HCT116 (cell line): ENCODE measurements at regions not wholly inside any gene's neighbourhood (a gene's known extent, or its start where the extent isn't known, plus 50 kb on each side); places are given as distances from the start of the nearest gene placed in this dataset.

ENCODE experiments used
- ATAC-seq: fragments of 200-7000 bp; cut with Tn5 transposase; 2 replicates; pipeline ENCODE4 v1.9.1; 2020; ENCODE audit warnings: mild to moderate bottlenecking, moderate library complexity
- BruUV-seq: library from RNA; stranded (reverse); fragments of 400-500 nt; replicated peaks from 2 replicates; lab custom pipeline; 2021; lab: Mats Ljungman, UMichigan
- CTCF ChIA-PET: fragments of 300-600 bp; sonication (Branson Sonifier 250); formaldehyde crosslinking; loops from one replicate; lab custom pipeline; 2021; ENCODE audit warnings: antibody characterized with exemption; lab: Charles Lee
- POLR2A ChIA-PET: fragments of 300-600, 350-600 bp; sonication (Branson Sonifier 250); formaldehyde crosslinking; loops from one replicate; lab custom pipeline; 2021; ENCODE audit warnings: antibody characterized with exemption; lab: Charles Lee
- RAD21 ChIA-PET, 2 experiments: fragments of 300-600 bp; sonication (Branson Sonifier 250); formaldehyde crosslinking; loops; one replicate each; lab custom pipeline; 2023; ENCODE audit warnings: low total read pairs in 2 of 2; ENCODE audit not compliant: uncharacterized antibody in 2 of 2, unreplicated experiment in 2 of 2, low non-redundant PET in 1 of 2; lab: Charles Lee
- DNase-seq: peaks from one replicate; pipeline ENCODE4 v3.0.0-alpha.2; 2010; ENCODE audit warnings: low read depth, low spot score
- H2AFZ ChIP-seq: fragments of 200-600 bp; shearing (Covaris generic), sonication (generic); 2 replicates; pipeline ENCODE4 v1.6.1; 2017; ENCODE audit warnings: low read depth, mixed run types, mixed read lengths, antibody characterized with exemption, low read length; ENCODE audit not compliant: poor library complexity, severe bottlenecking
- H3K27ac ChIP-seq: 2 replicates; pipeline ENCODE4 v1.5.1; 2012; ENCODE audit warnings: low read depth, low read length
- H3K27me3 ChIP-seq: fragments of 200-600 bp; sonication (generic); 2 replicates; pipeline ENCODE4 v1.6.1; 2016; ENCODE audit warnings: mixed run types, low read length, mixed read lengths; ENCODE audit not compliant: insufficient read depth
- H3K36me3 ChIP-seq, 2 experiments: fragments of 200-500 bp in 1 of 2; fragments of 200-600 bp in 1 of 2; sonication (Bioruptor generic) in 1 of 2; sonication (generic) in 1 of 2; 2 replicates each; pipeline versions ENCODE4 v1.5.1 to v1.6.1; 2014 to 2016; ENCODE audit warnings: low read length in 2 of 2, inconsistent platforms in 1 of 2, mixed read lengths in 1 of 2, mixed run types in 1 of 2; ENCODE audit not compliant: insufficient read depth in 2 of 2, control insufficient read depth in 1 of 2
- H3K4me1 ChIP-seq, 2 experiments: fragments of 200-600 bp in 1 of 2; sonication (generic) in 1 of 2; 2 replicates each; pipeline versions ENCODE4 v1.5.1 to v1.6.1; 2012 to 2017; ENCODE audit warnings: low read length in 2 of 2, inconsistent platforms in 1 of 2, mild to moderate bottlenecking in 1 of 2, mixed read lengths in 1 of 2, mixed run types in 1 of 2, moderate library complexity in 1 of 2; ENCODE audit not compliant: insufficient read depth in 2 of 2, control insufficient read depth in 1 of 2
- H3K4me2 ChIP-seq: fragments of 200-600 bp; sonication (generic); 2 replicates; pipeline ENCODE4 v1.6.1; 2017; ENCODE audit warnings: mixed run types, low read length, mixed read lengths
- H3K4me3 ChIP-seq, 2 experiments: fragments of 200-600 bp in 1 of 2; sonication (generic) in 1 of 2; replicated peaks in 1 of 2; 2 replicates each; pipeline ENCODE4 v1.5.1; 2011 to 2016; ENCODE audit warnings: low read length in 2 of 2, control low read depth in 1 of 2, low read depth in 1 of 2, mild to moderate bottlenecking in 1 of 2, mixed read lengths in 1 of 2, mixed run types in 1 of 2
- H3K79me2 ChIP-seq: fragments of 200-600 bp; sonication (generic); 2 replicates; pipeline ENCODE4 v1.6.1; 2017; ENCODE audit warnings: mild to moderate bottlenecking, mixed run types, low read length, moderate library complexity, mixed read lengths; ENCODE audit not compliant: insufficient read depth
- H3K9ac ChIP-seq: fragments of 200-600 bp; sonication (generic); 2 replicates; pipeline ENCODE4 v1.6.1; 2016; ENCODE audit warnings: low read length, mixed read lengths
- H3K9me2 ChIP-seq: fragments of 200-600 bp; sonication (generic), shearing (Covaris generic); 2 replicates; pipeline ENCODE4 v1.6.1; 2017; ENCODE audit warnings: mixed run types, mild to moderate bottlenecking, moderate library complexity; ENCODE audit not compliant: insufficient read depth
- H3K9me3 ChIP-seq, 2 experiments: fragments of 200-500 bp in 1 of 2; fragments of 200-600 bp in 1 of 2; sonication (Bioruptor generic) in 1 of 2; sonication (generic) in 1 of 2; 2 replicates each; pipeline ENCODE4 v1.6.1; 2014 to 2017; ENCODE audit warnings: low read length in 2 of 2, mixed read lengths in 2 of 2, inconsistent platforms in 1 of 2, low read depth in 1 of 2, mild to moderate bottlenecking in 1 of 2, mixed run types in 1 of 2, moderate library complexity in 1 of 2; ENCODE audit not compliant: control insufficient read depth in 1 of 2, insufficient read depth in 1 of 2
- H4K20me1 ChIP-seq: fragments of 200-600 bp; sonication (generic), shearing (Covaris generic); 2 replicates; pipeline ENCODE4 v1.6.1; 2017; ENCODE audit warnings: mixed run types, mild to moderate bottlenecking, moderate library complexity; ENCODE audit not compliant: insufficient read depth
- CBX3 ChIP-seq: IDR thresholded peaks from 2 replicates; pipeline ENCODE4 v1.6.1; 2012; ENCODE audit warnings: low read depth
- CEBPB ChIP-seq: IDR thresholded peaks from 2 replicates; pipeline ENCODE4 v1.6.1; 2012; ENCODE audit warnings: low read depth
- EGR1 ChIP-seq: IDR thresholded peaks from 2 replicates; pipeline ENCODE4 v1.6.1; 2012; ENCODE audit warnings: low read depth
- ELF1 ChIP-seq: IDR thresholded peaks from 2 replicates; pipeline ENCODE4 v1.6.1; 2012; ENCODE audit warnings: low read depth, borderline replicate concordance
- FOSL1 ChIP-seq: IDR thresholded peaks from 2 replicates; pipeline ENCODE4 v1.6.1; 2012; ENCODE audit warnings: low read depth
- JUND ChIP-seq: IDR thresholded peaks from 2 replicates; pipeline ENCODE4 v1.6.1; 2012
- POLR2A ChIP-seq: IDR thresholded peaks from 2 replicates; pipeline ENCODE4 v1.7.0; 2011; ENCODE audit warnings: borderline replicate concordance; ENCODE audit not compliant: insufficient read depth, insufficient read length; ENCODE audit errors: extremely low read depth
- POLR2AphosphoS5 ChIP-seq: IDR thresholded peaks from 2 replicates; pipeline ENCODE4 v1.6.1; 2011; ENCODE audit warnings: mild to moderate bottlenecking, low read depth, low read length, moderate library complexity
- RAD21 ChIP-seq: IDR thresholded peaks from 2 replicates; pipeline ENCODE4 v1.6.1; 2012; ENCODE audit warnings: low read depth, mild to moderate bottlenecking
- SIN3A ChIP-seq: IDR thresholded peaks from 2 replicates; pipeline ENCODE4 v1.6.1; 2012; ENCODE audit warnings: low read depth
- SP1 ChIP-seq: IDR thresholded peaks from 2 replicates; pipeline ENCODE4 v1.6.1; 2012; ENCODE audit warnings: low read depth
- SRF ChIP-seq: IDR thresholded peaks from 2 replicates; pipeline ENCODE4 v1.6.1; 2012; ENCODE audit warnings: low read depth
- TCF7L2 ChIP-seq: IDR thresholded peaks from 2 replicates; pipeline ENCODE4 v1.7.0; 2011; ENCODE audit warnings: borderline replicate concordance, inconsistent platforms; ENCODE audit not compliant: insufficient read depth, insufficient read length; ENCODE audit errors: extremely low read depth
- YY1 ChIP-seq: IDR thresholded peaks from 2 replicates; pipeline ENCODE4 v1.6.1; 2011; ENCODE audit warnings: low read length, low read depth, moderate library complexity, mild to moderate bottlenecking; ENCODE audit not compliant: insufficient replicate concordance; ENCODE audit errors: extremely low read depth
- ZFX ChIP-seq: fragments of 450-650 bp; IDR thresholded peaks from 2 replicates; pipeline ENCODE4 v1.6.1; 2017
- ZNF274 ChIP-seq: fragments of 200-500 bp; sonication (Bioruptor generic); IDR thresholded peaks from 2 replicates; pipeline ENCODE4 v1.6.1; 2014; ENCODE audit warnings: mild to moderate bottlenecking, low read depth, low read length, inconsistent platforms
- intact Hi-C: fragments of 100-400 bp; cut with micrococcal nuclease; formaldehyde crosslinking; loops from 2 replicates; pipeline ENCODE4 v1.10.0; 2022
- TF ChIP-seq, protein P1 (sequence below), 3 experiments: fragments of 200-600 bp in 1 of 3; sonication (generic) in 1 of 3; IDR thresholded peaks in 2 of 3; conservative IDR thresholded peaks in 1 of 3; 2 replicates each; pipeline ENCODE4 v1.5.1; 2012 to 2017; ENCODE audit warnings: low read depth in 2 of 3, low read length in 2 of 3, antibody characterized with exemption in 1 of 3, borderline replicate concordance in 1 of 3, control low read depth in 1 of 3, mild to moderate bottlenecking in 1 of 3, mixed read lengths in 1 of 3, mixed run types in 1 of 3, moderate library complexity in 1 of 3; ENCODE audit not compliant: insufficient read depth in 1 of 3
- TF ChIP-seq, protein P2 (sequence below): IDR thresholded peaks from 2 replicates; pipeline ENCODE4 v1.6.1; 2012; ENCODE audit warnings: low read depth
- TF ChIP-seq, protein P3 (sequence below): IDR thresholded peaks from 2 replicates; pipeline ENCODE4 v1.6.1; 2012
- TF ChIP-seq, protein P4 (sequence below): IDR thresholded peaks from 2 replicates; pipeline ENCODE4 v1.6.1; 2012

DNA sequence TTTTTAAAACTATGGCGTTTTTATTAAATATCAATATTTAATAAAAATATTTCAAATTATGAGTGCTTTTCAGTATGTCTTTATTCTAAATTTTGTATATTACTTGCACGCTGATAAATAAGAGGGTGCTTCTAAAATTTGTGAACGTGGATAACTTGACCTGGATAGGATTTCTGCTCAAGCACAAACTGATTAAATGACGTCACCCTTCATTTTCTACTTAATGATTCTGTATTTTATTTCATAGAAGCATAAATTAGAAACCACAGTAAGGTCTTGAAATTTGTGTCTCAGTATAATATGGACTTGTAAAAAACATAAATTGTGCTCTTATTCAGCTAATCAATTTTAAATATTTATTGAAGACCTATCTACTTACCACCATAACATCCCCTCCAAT is 903.7 kb downstream of the ROBO2 start:
- no peaks in the 10 kb centered on the region for H3K4me1 ChIP-seq
- BruUV-seq = no TSS peak
- H4K20me1 ChIP-seq = no peaks in the 10 kb centered on the region
- DNase-seq (no peak), ATAC-seq (no peak)
- no peak overlapping the region for H3K9ac ChIP-seq
- no peaks in the 10 kb centered on the region for H3K79me2 ChIP-seq
- CTCF ChIA-PET = no interaction called here
- no peaks in the 10 kb centered on the region for H3K9me2 ChIP-seq
- intact Hi-C loops = no loop called here
- no peaks in the 10 kb centered on the region for H3K36me3 ChIP-seq
- H3K9me3 ChIP-seq = peaks cover 8 to 26% of the 10 kb centered on the region in 2 experiments; a peak in 3 of 4 replicates
- no peak overlapping the region for H3K4me2 ChIP-seq
- H2AFZ ChIP-seq = no peak overlapping the region
- RAD21 ChIA-PET = no interaction called here
- TF ChIP-seq, protein P1, sequence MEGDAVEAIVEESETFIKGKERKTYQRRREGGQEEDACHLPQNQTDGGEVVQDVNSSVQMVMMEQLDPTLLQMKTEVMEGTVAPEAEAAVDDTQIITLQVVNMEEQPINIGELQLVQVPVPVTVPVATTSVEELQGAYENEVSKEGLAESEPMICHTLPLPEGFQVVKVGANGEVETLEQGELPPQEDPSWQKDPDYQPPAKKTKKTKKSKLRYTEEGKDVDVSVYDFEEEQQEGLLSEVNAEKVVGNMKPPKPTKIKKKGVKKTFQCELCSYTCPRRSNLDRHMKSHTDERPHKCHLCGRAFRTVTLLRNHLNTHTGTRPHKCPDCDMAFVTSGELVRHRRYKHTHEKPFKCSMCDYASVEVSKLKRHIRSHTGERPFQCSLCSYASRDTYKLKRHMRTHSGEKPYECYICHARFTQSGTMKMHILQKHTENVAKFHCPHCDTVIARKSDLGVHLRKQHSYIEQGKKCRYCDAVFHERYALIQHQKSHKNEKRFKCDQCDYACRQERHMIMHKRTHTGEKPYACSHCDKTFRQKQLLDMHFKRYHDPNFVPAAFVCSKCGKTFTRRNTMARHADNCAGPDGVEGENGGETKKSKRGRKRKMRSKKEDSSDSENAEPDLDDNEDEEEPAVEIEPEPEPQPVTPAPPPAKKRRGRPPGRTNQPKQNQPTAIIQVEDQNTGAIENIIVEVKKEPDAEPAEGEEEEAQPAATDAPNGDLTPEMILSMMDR (IDR thresholded peaks at IDR 0.05 in 2 of 3, conservative IDR thresholded peaks at IDR 0.05 in 1 of 3; ENCODE audit: borderline replicate concordance in 1 of 3, insufficient read depth in 1 of 3, low read depth in 2 of 3, low read length in 2 of 3) = no peak
- TF ChIP-seq YY1 = no peak
- TF ChIP-seq, protein P2, sequence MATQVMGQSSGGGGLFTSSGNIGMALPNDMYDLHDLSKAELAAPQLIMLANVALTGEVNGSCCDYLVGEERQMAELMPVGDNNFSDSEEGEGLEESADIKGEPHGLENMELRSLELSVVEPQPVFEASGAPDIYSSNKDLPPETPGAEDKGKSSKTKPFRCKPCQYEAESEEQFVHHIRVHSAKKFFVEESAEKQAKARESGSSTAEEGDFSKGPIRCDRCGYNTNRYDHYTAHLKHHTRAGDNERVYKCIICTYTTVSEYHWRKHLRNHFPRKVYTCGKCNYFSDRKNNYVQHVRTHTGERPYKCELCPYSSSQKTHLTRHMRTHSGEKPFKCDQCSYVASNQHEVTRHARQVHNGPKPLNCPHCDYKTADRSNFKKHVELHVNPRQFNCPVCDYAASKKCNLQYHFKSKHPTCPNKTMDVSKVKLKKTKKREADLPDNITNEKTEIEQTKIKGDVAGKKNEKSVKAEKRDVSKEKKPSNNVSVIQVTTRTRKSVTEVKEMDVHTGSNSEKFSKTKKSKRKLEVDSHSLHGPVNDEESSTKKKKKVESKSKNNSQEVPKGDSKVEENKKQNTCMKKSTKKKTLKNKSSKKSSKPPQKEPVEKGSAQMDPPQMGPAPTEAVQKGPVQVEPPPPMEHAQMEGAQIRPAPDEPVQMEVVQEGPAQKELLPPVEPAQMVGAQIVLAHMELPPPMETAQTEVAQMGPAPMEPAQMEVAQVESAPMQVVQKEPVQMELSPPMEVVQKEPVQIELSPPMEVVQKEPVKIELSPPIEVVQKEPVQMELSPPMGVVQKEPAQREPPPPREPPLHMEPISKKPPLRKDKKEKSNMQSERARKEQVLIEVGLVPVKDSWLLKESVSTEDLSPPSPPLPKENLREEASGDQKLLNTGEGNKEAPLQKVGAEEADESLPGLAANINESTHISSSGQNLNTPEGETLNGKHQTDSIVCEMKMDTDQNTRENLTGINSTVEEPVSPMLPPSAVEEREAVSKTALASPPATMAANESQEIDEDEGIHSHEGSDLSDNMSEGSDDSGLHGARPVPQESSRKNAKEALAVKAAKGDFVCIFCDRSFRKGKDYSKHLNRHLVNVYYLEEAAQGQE = no peak
- no peak for TF ChIP-seq FOSL1
- TF ChIP-seq ZNF274 = no peak
- TF ChIP-seq, protein P3, sequence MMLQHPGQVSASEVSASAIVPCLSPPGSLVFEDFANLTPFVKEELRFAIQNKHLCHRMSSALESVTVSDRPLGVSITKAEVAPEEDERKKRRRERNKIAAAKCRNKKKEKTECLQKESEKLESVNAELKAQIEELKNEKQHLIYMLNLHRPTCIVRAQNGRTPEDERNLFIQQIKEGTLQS = no peak
- TF ChIP-seq ZFX = no peak
- no peak for TF ChIP-seq POLR2A
- no peak for TF ChIP-seq CEBPB
- no peak for TF ChIP-seq CBX3
- TF ChIP-seq ELF1 = no peak
- TF ChIP-seq TCF7L2 = no peak
- no peak for TF ChIP-seq JUND
- no peak for TF ChIP-seq SIN3A
- TF ChIP-seq SP1 = no peak
- no peak for TF ChIP-seq RAD21
- no peak for TF ChIP-seq SRF
- TF ChIP-seq EGR1 = no peak
- no peak for TF ChIP-seq POLR2AphosphoS5
- TF ChIP-seq, protein P4, sequence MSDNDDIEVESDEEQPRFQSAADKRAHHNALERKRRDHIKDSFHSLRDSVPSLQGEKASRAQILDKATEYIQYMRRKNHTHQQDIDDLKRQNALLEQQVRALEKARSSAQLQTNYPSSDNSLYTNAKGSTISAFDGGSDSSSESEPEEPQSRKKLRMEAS = no peak
- H3K4me3 ChIP-seq = no peak overlapping the region
- POLR2A ChIA-PET = no interaction called here
- H3K27me3 ChIP-seq = no peaks in the 10 kb centered on the region
- no peak overlapping the region for H3K27ac ChIP-seq
